IPS-18c (cell line): ENCODE measurements at regions not wholly inside any gene's neighbourhood (a gene's known extent, or its start where the extent isn't known, plus 50 kb on each side); places are given as distances from the start of the nearest gene placed in this dataset.

Experiments used
- H3K4me3 ChIP-seq: 2 replicates; pipeline ENCODE4 v1.7.0; 2013; ENCODE audit warnings: low read depth, mild to moderate bottlenecking, low read length, moderate library complexity; ENCODE audit not compliant: insufficient read depth
- H3K9me3 ChIP-seq: one replicate; pipeline ENCODE4 v1.6.1; 2013; ENCODE audit warnings: mild to moderate bottlenecking, low read length, moderate library complexity; ENCODE audit not compliant: control insufficient read depth, insufficient read depth

- H3K4me3 ChIP-seq, result no peak overlapping the region
Measured at GRCh38 chrX:5632887-5633286, 595.8 kb downstream of the NLGN4X start.

GRCh38 chrX:5632061-5632614, 596.5 kb downstream of the NLGN4X start:
- Histone ChIP-seq H3K9me3 (peaks cover 3% of the 10 kb centered on the region), H3K4me3 (no peak overlapping the region)

More at GRCh38 chrX:5632887-5633286, 595.8 kb downstream of the NLGN4X start:
- H3K9me3 ChIP-seq, result peaks cover 3% of the 10 kb centered on the region

- Histone ChIP-seq H3K9me3 (peaks cover 7% of the 10 kb centered on the region), H3K4me3 (no peak overlapping the region)
Measured at GRCh38 chrX:5617666-5618065, 611.0 kb downstream of the NLGN4X start.

- H3K4me3 ChIP-seq, result no peak overlapping the region
- peaks cover 10% of the 10 kb centered on the region for H3K9me3 ChIP-seq
Measured at GRCh38 chrX:5595570-5595969, 633.1 kb downstream of the NLGN4X start.

- Histone ChIP-seq H3K4me3 (no peak overlapping the region), H3K9me3 (peaks cover 3% of the 10 kb centered on the region)
Measured at GRCh38 chrX:5586726-5587125, 641.9 kb downstream of the NLGN4X start.

GRCh38 chrX:5575407-5575806, 653.3 kb downstream of the NLGN4X start:
- Histone ChIP-seq H3K9me3 (peaks cover 5% of the 10 kb centered on the region), H3K4me3 (no peak overlapping the region)

- no peak overlapping the region for H3K4me3 ChIP-seq
- H3K9me3 ChIP-seq, result no peaks in the 10 kb centered on the region
Measured at GRCh38 chrX:5568934-5569333, 659.7 kb downstream of the NLGN4X start.

- Histone ChIP-seq H3K4me3 (no peak overlapping the region), H3K9me3 (peaks cover 9% of the 10 kb centered on the region)
Measured at GRCh38 chrX:5559386-5559785, 669.3 kb downstream of the NLGN4X start.

GRCh38 chrX:5549512-5549911, 679.2 kb downstream of the NLGN4X start:
- Histone ChIP-seq H3K4me3 (no peak overlapping the region), H3K9me3 (peaks cover 4% of the 10 kb centered on the region)

GRCh38 chrX:5537098-5537497, 691.6 kb downstream of the NLGN4X start:
- H3K4me3 ChIP-seq, result no peak overlapping the region
- peaks cover 6% of the 10 kb centered on the region for H3K9me3 ChIP-seq

GRCh38 chrX:5536261-5536660, 692.4 kb downstream of the NLGN4X start:
- Histone ChIP-seq H3K4me3 (no peak overlapping the region), H3K9me3 (peaks cover 8% of the 10 kb centered on the region)

GRCh38 chrX:5528057-5528456, 700.6 kb downstream of the NLGN4X start:
- H3K9me3 ChIP-seq, result peaks cover 7% of the 10 kb centered on the region
- no peak overlapping the region for H3K4me3 ChIP-seq

- H3K9me3 ChIP-seq, result peaks cover 5% of the 10 kb centered on the region
- H3K4me3 ChIP-seq, result no peak overlapping the region
Measured at GRCh38 chrX:5526191-5526590, 702.5 kb downstream of the NLGN4X start.

GRCh38 chrX:5490786-5491563, 737.7 kb downstream of the NLGN4X start:
- Histone ChIP-seq H3K4me3 (no peak overlapping the region), H3K9me3 (peaks cover 5% of the 10 kb centered on the region)

- Histone ChIP-seq H3K4me3 (no peak overlapping the region), H3K9me3 (no peaks in the 10 kb centered on the region)
Measured at GRCh38 chrX:5474282-5474681, 754.4 kb downstream of the NLGN4X start.

GRCh38 chrX:5458300-5458842, 770.3 kb downstream of the NLGN4X start:
- H3K4me3 ChIP-seq, result no peak overlapping the region
- peaks cover 4% of the 10 kb centered on the region for H3K9me3 ChIP-seq

- Histone ChIP-seq H3K4me3 (no peak overlapping the region), H3K9me3 (peaks cover 8% of the 10 kb centered on the region)
Measured at GRCh38 chrX:5449323-5449722, 779.3 kb downstream of the NLGN4X start.

GRCh38 chrX:5431823-5432222, 796.8 kb downstream of the NLGN4X start:
- Histone ChIP-seq H3K4me3 (no peak overlapping the region), H3K9me3 (peaks cover 5% of the 10 kb centered on the region)
